Amniotic stem cell (primary cell): ENCODE measurements at regions not wholly inside any gene's neighbourhood (a gene's known extent, or its start where the extent isn't known, plus 50 kb on each side); places are given as distances from the start of the nearest gene placed in this dataset.

Source experiments
- DNase-seq: peaks from one replicate; lab custom pipeline; 2025; lab: John Stamatoyannopoulos, UW

DNA sequence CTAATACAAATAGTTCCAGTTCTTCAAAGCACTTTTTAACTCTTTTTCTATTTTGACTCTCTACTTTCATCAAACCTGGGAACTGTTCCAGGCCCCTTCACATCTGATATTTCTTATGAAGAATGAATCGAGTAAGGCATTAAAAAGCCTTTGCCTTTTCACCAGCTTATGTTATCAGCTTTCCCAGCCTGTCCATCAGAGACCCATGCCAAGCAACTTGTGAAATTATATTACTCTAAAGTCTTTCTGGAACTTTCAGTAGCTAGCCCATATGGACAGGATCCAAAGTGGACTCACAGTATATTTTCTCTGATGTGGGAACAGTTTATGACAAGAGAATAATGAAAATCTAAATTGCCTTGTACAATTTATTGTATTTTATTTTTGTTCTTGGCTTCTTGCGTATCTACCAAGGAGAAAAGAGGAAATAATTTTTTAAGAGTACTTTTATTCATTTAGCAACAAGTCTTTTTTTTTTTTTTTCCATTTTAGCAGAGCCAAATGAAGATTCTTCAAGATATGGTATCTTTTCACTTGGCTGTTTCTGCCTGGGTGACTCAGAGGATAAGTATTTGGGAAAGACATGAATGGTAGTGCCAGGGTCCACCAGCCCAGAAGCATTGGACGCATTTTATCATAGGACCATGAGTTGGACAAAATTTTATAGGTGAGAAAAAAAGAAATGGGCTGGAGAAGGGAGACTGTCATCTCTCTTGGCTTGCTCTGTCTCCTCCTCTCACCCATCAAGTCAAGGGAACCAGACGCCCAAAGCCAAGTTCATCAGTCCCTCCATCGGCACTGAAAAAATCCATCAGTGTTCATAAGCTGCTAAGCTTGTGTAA, 195.8 kb upstream of the NEBL start:
- no peak for DNase-seq

DNA sequence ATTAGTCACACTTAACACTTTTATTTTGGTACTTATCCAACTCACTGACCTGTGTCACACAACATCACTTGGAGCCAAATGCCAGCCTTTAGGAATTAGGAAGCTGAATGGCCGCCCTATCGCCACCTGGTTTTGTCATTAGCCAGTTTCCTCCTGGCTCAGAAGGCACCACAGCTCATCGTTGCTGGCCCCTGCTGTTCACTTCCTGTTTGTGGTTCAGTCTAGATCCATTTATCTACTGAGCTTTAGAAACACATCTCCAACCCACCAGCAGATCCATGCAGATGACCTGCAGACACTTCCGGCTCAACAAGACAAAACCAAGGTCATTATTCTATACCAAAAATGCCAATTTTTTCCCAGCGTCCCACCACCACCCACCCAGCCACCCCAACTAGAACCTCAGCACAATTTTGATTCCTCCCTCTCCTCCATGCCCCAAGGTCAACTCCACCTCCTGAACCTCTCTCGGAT, 193.5 kb upstream of the NEBL start:
- no peak for DNase-seq

DNA sequence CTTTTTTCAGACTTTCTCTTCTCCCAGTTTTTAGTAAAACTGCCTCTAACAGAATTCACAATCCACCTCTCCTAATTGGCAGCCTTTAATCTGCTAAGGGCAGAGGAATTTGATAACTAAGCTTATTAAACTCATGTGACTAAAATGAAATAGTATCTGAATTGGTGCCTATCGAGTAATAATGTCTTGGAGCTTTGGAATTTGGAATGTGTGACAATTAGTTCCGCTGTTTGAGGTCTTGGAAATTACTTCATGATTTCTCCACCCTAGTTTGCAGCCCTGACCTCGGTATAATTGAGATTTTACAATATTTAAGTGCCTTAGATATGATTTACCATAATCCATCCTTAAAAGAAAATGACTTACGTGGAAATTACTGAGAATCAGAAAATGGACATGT, 190.4 kb upstream of the NEBL start:
- no peak for DNase-seq

DNA sequence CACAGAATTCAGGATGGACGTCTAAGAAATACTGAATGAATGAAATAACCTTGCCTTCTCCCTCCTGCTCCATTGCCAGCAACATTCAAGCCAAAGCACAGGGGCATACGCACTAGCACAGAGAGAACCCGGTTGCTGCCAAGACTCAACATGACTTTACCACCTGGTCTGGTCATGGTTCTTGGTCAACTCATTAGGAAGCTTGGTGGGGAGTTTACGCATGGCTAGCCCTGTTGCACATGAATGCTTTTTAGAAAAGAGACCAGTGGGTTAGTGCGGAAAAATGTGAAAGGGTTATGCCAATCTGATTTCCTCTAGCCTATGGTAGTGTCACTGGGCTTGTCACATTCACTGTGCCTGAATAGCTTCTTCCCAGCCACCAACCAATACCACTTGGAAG, 187.6 kb upstream of the NEBL start:
- DNase-seq: no peak

GRCh38 chr10:21083861-21084260, 186.8 kb upstream of the NEBL start:
- DNase-seq: no peak

DNA sequence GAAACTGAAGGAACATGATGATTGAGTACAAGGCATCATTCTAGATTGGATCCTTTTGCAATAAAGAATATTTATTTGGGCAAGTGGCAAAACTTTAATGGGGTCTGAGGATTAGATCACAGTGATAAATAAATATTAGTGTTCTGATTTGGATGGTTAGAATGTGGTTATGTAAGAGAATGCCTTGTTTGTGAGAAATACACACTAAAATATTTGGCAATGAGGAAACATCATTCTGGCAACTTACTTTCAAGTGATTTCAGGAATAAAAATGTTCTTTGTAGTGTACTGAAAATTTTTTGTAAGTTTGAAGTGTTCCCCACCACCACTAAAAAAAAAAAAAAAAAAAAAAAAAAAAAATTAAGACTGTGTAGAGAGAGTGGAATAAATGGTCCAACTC, 185.1 kb upstream of the NEBL start:
- DNase-seq: no peak

DNA sequence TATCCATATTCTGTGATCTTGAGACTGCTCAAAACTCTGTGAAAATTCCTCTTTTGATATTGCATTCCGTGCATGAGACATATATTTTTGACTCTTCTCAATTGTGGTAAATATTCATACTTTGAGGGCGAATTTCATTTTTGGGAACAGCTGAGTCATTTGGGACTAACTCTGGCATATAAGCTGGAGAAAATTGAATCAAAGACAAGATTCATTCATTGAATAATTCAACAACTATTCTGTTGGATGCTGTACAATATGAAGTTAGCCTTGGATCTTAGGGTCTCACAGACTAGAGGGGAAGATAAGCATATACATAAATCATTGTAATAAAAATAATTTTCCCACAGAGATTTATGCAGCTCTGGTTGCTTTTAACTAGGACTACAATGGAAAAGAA, 183.2 kb upstream of the NEBL start:
- DNase-seq: no peak

- DNase-seq: no peak
Measured at GRCh38 chr10:21079330-21079658, 182.2 kb upstream of the NEBL start.

- no peak for DNase-seq
Measured at GRCh38 chr10:21078410-21079329, 181.6 kb upstream of the NEBL start.

- DNase-seq: no peak
Measured at GRCh38 chr10:21077681-21078080, 180.6 kb upstream of the NEBL start.

- no peak for DNase-seq
Measured at GRCh38 chr10:21076381-21076780, 179.3 kb upstream of the NEBL start.

DNA sequence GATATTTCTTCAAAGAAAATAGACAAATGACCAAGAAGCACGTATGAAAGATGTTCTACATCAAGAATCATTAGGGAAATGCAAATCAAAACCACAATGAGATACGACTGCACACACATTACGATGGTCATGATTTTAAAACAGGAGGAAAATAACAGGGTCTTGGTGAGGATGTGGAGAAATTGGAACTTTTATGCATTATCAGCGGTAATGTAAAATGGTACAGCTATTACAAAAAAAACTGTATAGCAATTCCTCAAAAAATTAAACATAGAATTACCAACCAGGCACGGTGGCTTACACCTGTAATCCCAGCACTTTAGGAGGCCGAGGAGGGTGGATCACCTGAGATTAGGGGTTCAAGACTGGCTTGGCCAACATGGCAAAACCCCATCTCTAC, 178.8 kb upstream of the NEBL start:
- DNase-seq: no peak

GRCh38 chr10:21071001-21071673, 174.0 kb upstream of the NEBL start:
- DNase-seq: no peak

GRCh38 chr10:21069929-21070700, 173.0 kb upstream of the NEBL start:
- no peak for DNase-seq

DNA sequence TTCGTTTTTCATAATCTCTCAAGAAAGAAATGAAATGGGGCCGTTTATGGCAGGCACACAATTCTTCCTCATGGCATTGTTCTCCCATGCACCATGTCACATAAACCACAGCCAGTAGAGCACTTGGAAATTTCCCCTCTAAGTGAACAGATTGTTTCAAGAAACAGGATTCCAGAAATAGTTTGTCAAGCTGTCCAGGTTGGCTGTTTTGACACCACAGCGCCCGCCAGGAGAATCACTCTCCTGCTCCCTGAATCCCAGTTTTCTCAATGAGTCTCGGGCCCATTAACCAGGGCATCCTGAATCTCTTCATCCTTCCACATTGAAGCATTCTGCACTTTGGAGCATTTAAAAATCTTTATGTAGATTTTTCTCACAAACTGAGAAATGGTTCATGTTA, 172.2 kb upstream of the NEBL start:
- DNase-seq: no peak

DNA sequence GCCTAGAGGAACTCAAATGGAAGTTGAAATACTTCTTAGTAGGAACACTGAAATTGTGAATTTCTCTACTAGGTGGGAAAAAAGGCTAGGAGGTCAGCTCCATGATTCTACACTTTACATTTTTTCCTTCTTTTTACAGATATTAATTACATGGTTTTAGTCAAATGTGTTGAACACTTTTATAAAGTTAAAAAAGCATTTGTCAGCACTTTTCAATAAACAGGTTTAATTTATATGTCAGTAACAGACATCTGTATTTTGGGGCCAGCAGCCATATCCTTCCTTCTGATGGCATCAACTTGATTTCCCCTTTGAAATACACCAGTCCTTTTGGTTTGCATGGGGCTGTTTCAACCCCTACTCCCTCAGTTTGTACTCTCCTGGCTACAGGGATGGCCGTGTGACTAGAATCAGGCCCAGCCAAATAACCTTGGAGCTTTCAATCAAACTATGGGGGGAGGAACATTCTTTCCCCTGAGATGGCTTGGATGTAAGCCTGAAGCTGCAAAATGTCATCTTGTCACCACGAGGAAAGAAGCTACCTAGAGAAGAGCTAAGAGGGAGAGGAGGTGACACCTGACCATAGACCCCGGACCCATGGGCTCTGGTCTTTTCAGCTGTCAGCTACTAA, 171.0 kb upstream of the NEBL start:
- DNase-seq: no peak

GRCh38 chr10:21065621-21066248, 168.6 kb upstream of the NEBL start:
- DNase-seq: no peak

DNA sequence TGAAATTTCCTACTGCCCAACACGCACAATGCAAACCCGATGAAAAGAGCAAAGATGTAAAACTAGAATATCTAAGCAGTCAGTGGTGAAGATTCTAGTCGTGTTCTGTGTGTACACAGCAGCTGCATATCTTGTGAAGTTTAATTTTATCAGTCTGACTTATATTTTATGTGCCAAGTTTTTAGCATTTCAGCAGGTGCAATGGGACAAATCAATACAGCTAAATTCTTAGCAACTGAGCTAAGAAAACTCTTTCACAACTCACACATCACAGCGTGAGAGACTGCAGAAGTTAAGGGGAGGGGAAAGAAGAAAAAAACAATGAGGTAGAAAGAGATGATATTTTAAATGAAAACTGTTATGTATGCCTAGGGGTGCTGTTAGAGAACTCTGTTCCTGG, 164.9 kb upstream of the NEBL start:
- no peak for DNase-seq

DNA sequence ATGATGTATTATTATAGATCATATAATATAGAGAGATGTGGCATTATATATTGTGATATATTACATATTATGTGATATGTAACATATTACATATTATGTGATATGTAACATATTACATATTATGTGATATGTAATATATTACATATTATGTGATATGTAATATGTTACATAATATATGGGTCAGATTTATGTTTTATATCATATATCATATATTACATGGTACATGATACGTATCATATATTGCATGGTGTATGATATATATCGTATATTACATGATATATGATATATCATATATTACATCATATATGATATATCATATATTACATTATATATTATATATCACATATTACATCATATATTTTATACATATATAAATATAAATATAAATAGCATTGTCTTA, 164.1 kb upstream of the NEBL start:
- no peak for DNase-seq

DNA sequence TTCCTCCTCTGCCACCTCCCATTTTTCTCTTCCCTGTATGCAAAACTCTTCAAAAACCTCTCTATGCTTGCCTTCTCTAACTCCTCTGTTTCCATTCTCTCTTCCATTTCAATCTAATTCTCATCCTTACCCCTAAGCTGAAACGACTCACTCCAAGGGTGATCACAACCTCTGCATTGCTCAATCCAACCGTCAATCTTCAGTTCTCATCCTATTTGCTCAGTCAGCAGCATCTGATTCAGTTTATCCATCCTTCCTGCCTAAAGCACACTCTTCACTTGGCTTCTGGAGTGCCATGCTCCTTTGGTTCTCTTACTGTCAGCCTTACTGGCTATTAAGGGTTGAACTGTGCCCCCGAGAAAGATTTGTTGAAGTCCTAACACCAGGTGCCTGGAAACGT, 163.5 kb upstream of the NEBL start:
- DNase-seq: no peak

DNA sequence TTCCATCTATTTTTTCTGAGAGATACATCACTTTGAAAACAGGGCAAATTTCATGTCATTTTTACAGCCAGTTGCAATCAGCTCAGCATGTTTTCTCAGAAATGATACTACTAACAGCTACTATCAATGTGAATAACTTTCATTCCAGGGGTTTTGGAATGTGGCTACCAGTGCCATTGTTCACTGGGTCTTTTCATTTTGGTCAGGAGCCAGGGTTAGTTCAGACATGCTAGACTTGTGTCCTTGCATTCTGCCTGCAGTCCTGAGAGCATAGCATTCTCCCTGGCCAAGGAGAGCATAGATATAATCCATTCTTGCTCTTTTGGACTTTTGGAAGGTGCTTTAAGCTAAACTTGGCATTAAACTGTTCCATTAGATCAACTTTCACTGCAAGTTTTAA, 160.9 kb upstream of the NEBL start:
- no peak for DNase-seq
